ENCODE measurements at regions not wholly inside any gene's neighbourhood (a gene's known extent, or its start where the extent isn't known, plus 50 kb on each side); places are given as distances from the start of the nearest gene placed in this dataset.

DNA sequence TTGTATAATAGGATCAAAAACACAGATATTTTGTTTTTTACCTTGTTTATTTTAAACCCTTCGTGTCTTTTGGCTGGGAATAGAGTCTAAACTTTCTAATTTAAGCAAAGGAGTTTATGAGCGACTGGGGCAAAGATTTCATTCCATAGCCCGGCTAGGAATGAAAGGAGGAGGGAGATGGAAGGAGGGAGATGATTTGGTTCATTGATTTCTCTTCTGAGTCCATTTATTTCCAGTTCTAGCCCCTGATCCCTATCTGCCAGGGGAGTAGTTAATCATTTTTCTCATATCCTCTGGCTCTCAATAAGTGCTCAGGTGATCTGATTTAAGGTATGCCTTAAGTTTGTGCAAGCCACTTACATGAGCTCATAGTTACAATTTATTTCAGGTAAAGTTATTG is 120.0 kb downstream of the SPRY1 start:
- DNase-seq, result no peak
- no peaks in the 10 kb centered on the region for H3K36me3 ChIP-seq
- TF ChIP-seq, protein P1, sequence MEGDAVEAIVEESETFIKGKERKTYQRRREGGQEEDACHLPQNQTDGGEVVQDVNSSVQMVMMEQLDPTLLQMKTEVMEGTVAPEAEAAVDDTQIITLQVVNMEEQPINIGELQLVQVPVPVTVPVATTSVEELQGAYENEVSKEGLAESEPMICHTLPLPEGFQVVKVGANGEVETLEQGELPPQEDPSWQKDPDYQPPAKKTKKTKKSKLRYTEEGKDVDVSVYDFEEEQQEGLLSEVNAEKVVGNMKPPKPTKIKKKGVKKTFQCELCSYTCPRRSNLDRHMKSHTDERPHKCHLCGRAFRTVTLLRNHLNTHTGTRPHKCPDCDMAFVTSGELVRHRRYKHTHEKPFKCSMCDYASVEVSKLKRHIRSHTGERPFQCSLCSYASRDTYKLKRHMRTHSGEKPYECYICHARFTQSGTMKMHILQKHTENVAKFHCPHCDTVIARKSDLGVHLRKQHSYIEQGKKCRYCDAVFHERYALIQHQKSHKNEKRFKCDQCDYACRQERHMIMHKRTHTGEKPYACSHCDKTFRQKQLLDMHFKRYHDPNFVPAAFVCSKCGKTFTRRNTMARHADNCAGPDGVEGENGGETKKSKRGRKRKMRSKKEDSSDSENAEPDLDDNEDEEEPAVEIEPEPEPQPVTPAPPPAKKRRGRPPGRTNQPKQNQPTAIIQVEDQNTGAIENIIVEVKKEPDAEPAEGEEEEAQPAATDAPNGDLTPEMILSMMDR (IDR thresholded peaks at IDR 0.05; ENCODE audit: borderline replicate concordance), result no peak
- intact Hi-C loops (cut with micrococcal nuclease), result no loop called here
- H3K9me3 ChIP-seq (replicated peaks), result no peaks in the 10 kb centered on the region
- no peak overlapping the region for H3K27ac ChIP-seq (replicated peaks)
- no peaks in the 10 kb centered on the region for H3K27me3 ChIP-seq (ENCODE audit: low read depth)
- no peak overlapping the region for H3K4me3 ChIP-seq
- no peaks in the 10 kb centered on the region for H3K4me1 ChIP-seq

GRCh38 chr4:123517176-123517575 is 120.6 kb downstream of the SPRY1 start:
- Histone ChIP-seq H3K27ac (replicated peaks) (no peak overlapping the region), H3K27me3 (ENCODE audit: low read depth) (no peaks in the 10 kb centered on the region), H3K9me3 (replicated peaks) (no peaks in the 10 kb centered on the region), H3K36me3 (no peaks in the 10 kb centered on the region), H3K4me3 (no peak overlapping the region), H3K4me1 (no peaks in the 10 kb centered on the region)
- no peak for DNase-seq
- intact Hi-C loops (cut with micrococcal nuclease), result no loop called here
- TF ChIP-seq, protein P1 (IDR thresholded peaks at IDR 0.05; ENCODE audit: borderline replicate concordance), result no peak

DNA sequence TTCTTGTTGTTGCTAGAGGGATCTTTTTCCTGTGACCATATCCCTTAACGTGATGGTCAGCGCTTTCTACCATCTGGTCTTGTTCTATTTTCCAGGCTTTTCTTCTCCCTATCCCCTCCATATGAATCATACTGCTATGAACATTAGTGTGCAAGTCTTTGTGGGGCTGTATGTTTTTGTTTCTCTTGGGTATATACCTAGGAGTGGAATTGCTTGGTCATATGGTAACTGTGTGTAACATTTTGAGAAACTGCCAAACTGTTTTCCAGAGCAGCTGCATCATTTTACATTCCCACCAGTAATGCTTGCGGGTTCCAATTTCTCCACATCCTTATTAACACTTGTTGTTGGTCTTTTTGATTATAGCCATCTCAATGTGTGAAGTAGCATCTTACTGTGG is 121.4 kb downstream of the SPRY1 start:
- H3K9me3 ChIP-seq (replicated peaks), result no peaks in the 10 kb centered on the region
- no peak overlapping the region for H3K4me3 ChIP-seq
- TF ChIP-seq, protein P1 (IDR thresholded peaks at IDR 0.05; ENCODE audit: borderline replicate concordance), result no peak
- DNase-seq, result no peak
- H3K36me3 ChIP-seq, result no peaks in the 10 kb centered on the region
- H3K4me1 ChIP-seq, result no peaks in the 10 kb centered on the region
- intact Hi-C loops (cut with micrococcal nuclease), result no loop called here
- no peak overlapping the region for H3K27ac ChIP-seq (replicated peaks)
- no peaks in the 10 kb centered on the region for H3K27me3 ChIP-seq (ENCODE audit: low read depth)

DNA sequence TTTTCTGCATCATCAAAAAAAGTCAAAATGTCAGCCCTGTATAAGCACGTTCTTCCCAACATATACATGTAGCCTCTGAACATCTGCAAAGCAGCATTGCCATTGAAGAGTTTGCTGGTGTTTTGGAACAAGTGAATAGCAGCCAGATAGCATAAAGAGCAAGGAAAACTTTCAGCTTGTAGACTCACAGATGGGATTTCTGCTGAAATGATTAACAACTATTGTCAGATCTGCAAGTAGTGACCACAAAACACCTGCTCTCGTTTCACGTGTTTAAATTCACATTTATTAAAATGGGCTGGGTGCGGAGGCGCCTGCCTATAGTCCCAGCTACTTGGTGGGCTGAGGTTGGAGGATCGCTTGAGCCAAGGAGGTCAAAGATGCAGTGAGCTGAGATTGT is 123.7 kb downstream of the SPRY1 start:
- Histone ChIP-seq H3K27ac (replicated peaks) (no peak overlapping the region), H3K4me1 (no peaks in the 10 kb centered on the region), H3K36me3 (no peaks in the 10 kb centered on the region), H3K9me3 (replicated peaks) (no peaks in the 10 kb centered on the region), H3K27me3 (ENCODE audit: low read depth) (no peaks in the 10 kb centered on the region), H3K4me3 (no peak overlapping the region)
- no peak for DNase-seq
- TF ChIP-seq, protein P1 (IDR thresholded peaks at IDR 0.05; ENCODE audit: borderline replicate concordance), result no peak
- intact Hi-C loops (cut with micrococcal nuclease), result no loop called here

DNA sequence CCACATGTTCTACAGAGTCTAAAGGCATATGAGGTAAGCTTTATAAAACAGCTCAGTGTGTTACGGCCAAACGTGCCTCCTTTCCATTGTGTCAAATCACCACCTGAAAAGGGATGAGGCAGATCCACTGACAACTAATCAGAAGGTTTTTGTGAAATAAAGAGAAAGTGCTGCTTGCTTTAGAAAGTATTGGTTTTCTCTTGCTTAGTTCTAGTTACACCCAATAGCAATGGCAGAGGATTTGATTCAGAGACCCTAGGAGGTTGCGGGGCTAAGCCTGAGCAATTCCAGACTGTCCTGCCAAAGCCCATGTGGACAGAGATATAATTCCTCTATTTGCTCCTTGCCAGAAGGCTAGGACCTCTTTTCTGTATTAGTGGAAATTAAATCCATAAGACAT is 125.5 kb downstream of the SPRY1 start:
- Histone ChIP-seq H3K27ac (replicated peaks) (no peak overlapping the region), H3K4me3 (no peak overlapping the region), H3K36me3 (no peaks in the 10 kb centered on the region), H3K27me3 (ENCODE audit: low read depth) (no peaks in the 10 kb centered on the region), H3K4me1 (no peaks in the 10 kb centered on the region), H3K9me3 (replicated peaks) (no peaks in the 10 kb centered on the region)
- intact Hi-C loops (cut with micrococcal nuclease), result no loop called here
- TF ChIP-seq, protein P1 (IDR thresholded peaks at IDR 0.05; ENCODE audit: borderline replicate concordance), result no peak
- DNase-seq, result no peak

DNA sequence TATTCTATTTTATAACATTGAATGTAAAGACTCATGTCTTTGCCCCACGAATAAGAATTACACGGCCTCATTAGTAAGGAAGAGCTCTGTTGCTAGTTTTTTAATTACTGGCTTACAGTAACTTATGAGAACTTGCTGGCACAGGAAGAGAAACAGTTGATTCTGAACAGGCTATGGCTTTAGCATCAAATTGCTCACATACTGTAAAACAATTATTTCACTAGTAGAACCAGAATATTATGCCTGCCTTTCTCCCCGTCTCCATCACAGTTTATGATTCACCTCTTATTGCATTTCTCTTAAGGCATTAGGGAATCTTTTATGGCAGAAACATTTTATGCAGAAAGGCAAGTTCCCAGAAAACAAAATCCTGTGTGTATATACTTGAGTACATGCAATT is 126.1 kb downstream of the SPRY1 start:
- DNase-seq, result no peak
- TF ChIP-seq, protein P1 (IDR thresholded peaks at IDR 0.05; ENCODE audit: borderline replicate concordance), result no peak
- Histone ChIP-seq H3K36me3 (no peaks in the 10 kb centered on the region), H3K4me1 (no peaks in the 10 kb centered on the region), H3K27ac (replicated peaks) (no peak overlapping the region), H3K9me3 (replicated peaks) (no peaks in the 10 kb centered on the region), H3K4me3 (no peak overlapping the region), H3K27me3 (ENCODE audit: low read depth) (no peaks in the 10 kb centered on the region)
- intact Hi-C loops (cut with micrococcal nuclease), result no loop called here

All from left ventricle myocardium inferior (tissue), 1 donor.